ENCODE measurements at regions not wholly inside any gene's neighbourhood (a gene's known extent, or its start where the extent isn't known, plus 50 kb on each side); places are given as distances from the start of the nearest gene placed in this dataset.

GRCh38 chr12:78666584-78666983 lies 198.0 kb upstream of the SYT1 start:
- no peak for DNase-seq (ENCODE audit: low read depth)
- no peak overlapping the region for H3K4me3 ChIP-seq (ENCODE audit: low read length)
- no peak for TF ChIP-seq CTCF (IDR thresholded peaks at IDR 0.05; ENCODE audit: insufficient read depth, low read depth, low read length, missing control alignments)

GRCh38 chr12:78671295-78671694 lies 193.3 kb upstream of the SYT1 start:
- DNase-seq (ENCODE audit: low read depth), result peak; percentile 79
- TF ChIP-seq CTCF (IDR thresholded peaks at IDR 0.05; ENCODE audit: insufficient read depth, low read depth, low read length, missing control alignments), result no peak
- H3K4me3 ChIP-seq (ENCODE audit: low read length), result no peak overlapping the region

GRCh38 chr12:78672033-78672432 lies 192.5 kb upstream of the SYT1 start:
- TF ChIP-seq CTCF (IDR thresholded peaks at IDR 0.05; ENCODE audit: insufficient read depth, low read depth, low read length, missing control alignments), result no peak
- DNase-seq (ENCODE audit: low read depth), result no peak
- no peak overlapping the region for H3K4me3 ChIP-seq (ENCODE audit: low read length)

GRCh38 chr12:78674311-78675090 lies 190.1 kb upstream of the SYT1 start:
- peak; percentile 48 for DNase-seq (ENCODE audit: low read depth)
- no peak for TF ChIP-seq CTCF (IDR thresholded peaks at IDR 0.05; ENCODE audit: insufficient read depth, low read depth, low read length, missing control alignments)

GRCh38 chr12:78680596-78680995 lies 184.0 kb upstream of the SYT1 start:
- H3K4me3 ChIP-seq (ENCODE audit: low read length), result no peak overlapping the region
- DNase-seq (ENCODE audit: low read depth), result no peak
- no peak for TF ChIP-seq CTCF (IDR thresholded peaks at IDR 0.05; ENCODE audit: insufficient read depth, low read depth, low read length, missing control alignments)

More at GRCh38 chr12:78674311-78675090, 190.1 kb upstream of the SYT1 start:
- no peak overlapping the region for H3K4me3 ChIP-seq (ENCODE audit: low read length)

GRCh38 chr12:78683031-78683430 lies 181.5 kb upstream of the SYT1 start:
- TF ChIP-seq CTCF (IDR thresholded peaks at IDR 0.05; ENCODE audit: insufficient read depth, low read depth, low read length, missing control alignments), result no peak
- no peak overlapping the region for H3K4me3 ChIP-seq (ENCODE audit: low read length)
- DNase-seq (ENCODE audit: low read depth), result peak; percentile 2

- DNase-seq (ENCODE audit: low read depth), result no peak
- TF ChIP-seq CTCF (IDR thresholded peaks at IDR 0.05; ENCODE audit: insufficient read depth, low read depth, low read length, missing control alignments), result no peak
- H3K4me3 ChIP-seq (ENCODE audit: low read length), result no peak overlapping the region
Observed at GRCh38 chr12:78683626-78684025, 180.9 kb upstream of the SYT1 start.

Measured in epithelial cell of esophagus (primary cell).